Activated gamma-delta T cell (primary cell): ENCODE measurements at regions not wholly inside any gene's neighbourhood (a gene's known extent, or its start where the extent isn't known, plus 50 kb on each side); places are given as distances from the start of the nearest gene placed in this dataset.
"Not testable (repeated sequence)": the region's sequence is repeated elsewhere in the genome, so short reads cannot be mapped to it uniquely, and the experiment has no call there.

Source experiments
- DNase-seq: peaks from one replicate; lab custom pipeline; 2025; lab: John Stamatoyannopoulos, UW

- no peak for DNase-seq
Measured at GRCh38 chr6:139539852-139540251, 165.4 kb upstream of the CITED2 start.

GRCh38 chr6:139538366-139538765, 163.9 kb upstream of the CITED2 start:
- no peak for DNase-seq

GRCh38 chr6:139536751-139537617, 162.5 kb upstream of the CITED2 start:
- DNase-seq: no peak

GRCh38 chr6:139534472-139535115, 160.1 kb upstream of the CITED2 start:
- DNase-seq: no peak

- no peak for DNase-seq
Measured at GRCh38 chr6:139533573-139534471, 159.4 kb upstream of the CITED2 start.

- no peak for DNase-seq
Measured at GRCh38 chr6:139533171-139533570, 158.7 kb upstream of the CITED2 start.

- DNase-seq: no peak
Measured at GRCh38 chr6:139531148-139532115, 157.0 kb upstream of the CITED2 start.

- no peak for DNase-seq
Measured at GRCh38 chr6:139530561-139530960, 156.1 kb upstream of the CITED2 start.

GRCh38 chr6:139529420-139529819, 155.0 kb upstream of the CITED2 start:
- DNase-seq: no peak

- no peak for DNase-seq
Measured at GRCh38 chr6:139528471-139528870, 154.0 kb upstream of the CITED2 start.

- DNase-seq: no peak
Measured at GRCh38 chr6:139525415-139525814, 151.0 kb upstream of the CITED2 start.

GRCh38 chr6:139523986-139524385, 149.5 kb upstream of the CITED2 start:
- DNase-seq: no peak

- no peak for DNase-seq
Measured at GRCh38 chr6:139522511-139523220, 148.2 kb upstream of the CITED2 start.

- no peak for DNase-seq
Measured at GRCh38 chr6:139521338-139521737, 146.9 kb upstream of the CITED2 start.

- no peak for DNase-seq
Measured at GRCh38 chr6:139520321-139520768, 145.9 kb upstream of the CITED2 start.

GRCh38 chr6:139519571-139520031, 145.2 kb upstream of the CITED2 start:
- DNase-seq: no peak

GRCh38 chr6:139519097-139519496, 144.6 kb upstream of the CITED2 start:
- DNase-seq: no peak

GRCh38 chr6:139518556-139519091, 144.2 kb upstream of the CITED2 start:
- no peak for DNase-seq

GRCh38 chr6:139517998-139518555, 143.6 kb upstream of the CITED2 start:
- DNase-seq: not testable (repeated sequence)

GRCh38 chr6:139515511-139515910, 141.1 kb upstream of the CITED2 start:
- DNase-seq: no peak
